HG03108 (cell line): ENCODE measurements at regions not wholly inside any gene's neighbourhood (a gene's known extent, or its start where the extent isn't known, plus 50 kb on each side); places are given as distances from the start of the nearest gene placed in this dataset.

Experiments used
- ATAC-seq: cut with Tn5 transposase; IDR thresholded peaks from one replicate; pipeline ENCODE4 v1.9.1; 2021; ENCODE audit warnings: moderate library complexity; ENCODE audit not compliant: unreplicated experiment

- ATAC-seq = no peak
Observed at GRCh38 chrX:40282946-40283660, 185.3 kb upstream of the BCOR start.

DNA sequence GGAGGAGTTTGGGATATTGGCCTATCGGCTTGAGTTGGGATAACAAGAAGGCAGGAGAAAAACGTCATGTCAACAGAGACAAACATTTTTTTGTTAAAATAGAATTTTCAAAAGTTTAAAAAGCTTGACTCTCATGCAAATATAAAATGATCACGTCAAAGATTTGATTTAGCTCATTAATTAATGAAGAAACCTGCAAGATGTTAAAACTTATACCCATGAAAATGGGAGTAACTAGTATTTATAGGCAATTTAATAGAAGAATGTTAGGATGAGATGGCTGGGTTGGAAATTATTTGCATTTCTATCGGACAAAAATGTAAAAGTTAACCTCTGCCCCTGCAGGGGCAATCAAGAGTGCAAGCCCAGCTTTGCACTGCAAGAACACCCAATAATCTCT is 184.6 kb upstream of the BCOR start:
- no peak for ATAC-seq

- ATAC-seq = no peak
Observed at GRCh38 chrX:40281336-40282005, 183.7 kb upstream of the BCOR start.

DNA sequence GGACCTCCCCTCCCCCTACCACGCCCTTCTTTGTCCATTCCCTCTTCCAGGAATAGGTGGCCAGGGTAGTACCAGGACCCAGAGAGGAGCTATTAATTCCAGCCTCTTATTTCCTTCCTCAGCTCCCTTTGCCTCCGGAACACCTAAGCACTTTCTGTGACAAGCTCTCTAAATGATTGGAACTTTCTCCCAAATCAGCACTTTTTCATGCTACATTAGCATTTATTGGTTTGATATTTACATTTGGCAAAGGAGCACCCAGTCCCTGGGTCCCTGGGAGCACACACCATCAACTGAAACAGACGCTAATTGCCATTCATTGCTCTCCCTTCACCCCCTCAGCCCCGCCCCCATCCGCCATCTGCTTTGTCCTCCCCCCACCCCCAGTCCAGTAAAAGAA is 182.0 kb upstream of the BCOR start:
- ATAC-seq = no peak

- ATAC-seq = no peak
Observed at GRCh38 chrX:40279091-40279430, 181.3 kb upstream of the BCOR start.

DNA sequence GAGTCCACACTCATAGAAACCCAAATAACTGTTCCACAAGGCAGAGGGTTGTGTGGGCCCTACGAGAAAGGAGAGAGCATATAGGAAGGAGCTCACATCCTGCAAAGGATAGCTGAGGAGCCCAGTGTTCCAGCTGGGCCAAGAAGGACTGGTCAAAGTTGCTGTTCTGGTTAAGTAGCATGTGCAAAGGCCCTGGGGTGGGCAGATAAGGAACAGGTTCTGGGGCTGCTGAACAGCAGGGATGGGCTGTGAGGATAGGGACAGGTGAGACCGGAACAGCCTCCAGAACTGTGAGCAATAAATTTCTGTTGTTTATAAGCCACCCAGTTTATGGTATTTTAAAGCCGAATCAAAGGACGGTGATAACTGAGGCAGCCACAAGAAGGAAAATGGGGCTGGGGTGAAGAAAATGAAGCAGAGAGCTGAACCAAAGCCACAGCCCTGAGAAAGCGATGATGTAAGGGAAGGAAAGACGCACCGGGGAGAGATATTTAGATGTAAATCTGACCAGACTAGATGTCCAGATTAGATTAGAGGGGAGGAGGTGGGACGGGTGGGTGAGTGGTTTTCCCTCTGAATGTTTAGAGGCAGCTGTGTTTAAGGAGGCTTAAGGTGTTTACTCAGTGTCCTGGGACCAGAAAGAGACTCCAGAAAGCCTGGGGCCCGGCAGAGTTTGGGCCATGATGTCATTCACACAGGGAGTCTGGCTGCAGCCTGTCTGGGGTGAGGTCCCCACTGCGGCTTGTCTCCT is 180.8 kb upstream of the BCOR start:
- ATAC-seq = no peak

GRCh38 chrX:40277672-40278071 is 179.9 kb upstream of the BCOR start:
- no peak for ATAC-seq

- no peak for ATAC-seq
Observed at GRCh38 chrX:40273356-40274050, 175.7 kb upstream of the BCOR start.

- no peak for ATAC-seq
Observed at GRCh38 chrX:40272776-40273175, 175.0 kb upstream of the BCOR start.

DNA sequence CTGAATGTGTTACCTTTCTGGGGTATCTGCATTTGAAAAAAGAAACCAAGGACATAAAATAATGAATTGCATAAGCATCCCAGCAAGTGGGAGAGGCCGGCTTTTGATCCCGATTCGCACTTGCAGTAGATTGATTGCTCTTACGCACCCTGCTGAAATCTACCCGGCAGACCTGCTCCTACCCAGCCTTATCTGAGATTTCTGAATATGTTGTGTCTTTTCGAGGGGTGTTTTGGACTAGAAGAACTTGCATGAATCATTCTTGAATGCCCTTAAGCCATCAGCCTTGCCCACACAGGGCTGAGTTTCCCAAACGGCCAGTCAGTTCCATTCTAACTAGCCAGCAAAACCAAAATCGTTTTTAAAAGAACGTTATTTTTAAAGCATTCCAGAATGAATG is 174.4 kb upstream of the BCOR start:
- no peak for ATAC-seq

DNA sequence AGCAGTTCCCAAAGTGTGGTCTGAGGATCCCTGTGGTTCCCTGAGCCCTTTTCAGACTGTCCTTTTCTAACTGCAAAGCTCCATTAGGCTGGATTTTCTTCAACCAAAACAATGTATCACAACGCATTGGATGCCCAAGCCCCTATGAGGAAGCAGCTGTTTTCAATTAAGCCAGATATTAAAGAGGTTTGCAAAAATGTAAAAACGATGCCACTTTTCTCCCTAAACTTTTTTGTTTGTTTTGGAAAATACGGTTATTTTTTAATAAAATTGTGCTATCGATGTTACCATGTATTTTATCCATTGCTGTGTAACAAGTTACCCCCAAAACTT is 170.4 kb upstream of the BCOR start:
- ATAC-seq = no peak

DNA sequence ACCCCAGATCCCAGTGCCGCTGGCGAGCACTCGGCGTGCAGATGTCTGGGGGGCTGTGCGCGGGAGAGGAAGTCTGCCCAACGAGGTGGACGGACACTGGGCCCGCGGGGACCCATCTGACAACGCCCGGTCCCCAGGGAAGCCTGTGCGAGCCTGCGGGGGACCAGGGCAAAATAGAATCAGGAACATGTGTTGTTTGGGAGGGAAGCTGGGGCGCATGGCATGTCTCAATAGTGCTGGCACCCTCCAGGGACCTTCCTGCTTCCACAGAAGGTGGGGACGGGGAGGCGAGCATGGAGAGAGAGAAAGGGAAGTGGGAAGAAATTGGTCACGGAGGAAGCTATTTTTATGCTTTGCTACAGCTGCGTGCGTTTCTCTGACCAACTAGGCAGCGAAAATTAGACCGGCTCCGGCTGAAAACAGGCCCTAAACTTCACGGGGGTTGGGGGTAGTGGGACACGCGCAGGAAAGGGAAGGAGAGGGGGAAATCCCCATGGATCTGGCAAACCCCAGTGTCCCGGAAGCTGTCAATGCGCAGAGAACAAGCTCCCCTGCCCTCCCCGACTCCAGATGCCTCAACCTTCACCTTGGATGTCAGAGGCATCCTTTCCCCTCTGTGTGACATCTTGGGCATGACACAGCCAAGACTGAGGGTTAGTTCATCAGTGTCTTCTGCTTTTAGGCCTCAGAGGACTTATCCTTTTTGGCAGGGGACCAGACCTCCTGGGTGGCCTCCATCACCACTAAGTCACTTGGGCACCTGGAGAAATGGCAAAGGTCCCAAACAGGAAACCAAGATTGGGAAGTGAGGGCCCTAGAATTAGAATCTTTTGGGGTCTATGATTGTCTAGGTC is 169.8 kb upstream of the BCOR start:
- ATAC-seq = no peak

GRCh38 chrX:40266490-40267333 is 169.0 kb upstream of the BCOR start:
- ATAC-seq = no peak

DNA sequence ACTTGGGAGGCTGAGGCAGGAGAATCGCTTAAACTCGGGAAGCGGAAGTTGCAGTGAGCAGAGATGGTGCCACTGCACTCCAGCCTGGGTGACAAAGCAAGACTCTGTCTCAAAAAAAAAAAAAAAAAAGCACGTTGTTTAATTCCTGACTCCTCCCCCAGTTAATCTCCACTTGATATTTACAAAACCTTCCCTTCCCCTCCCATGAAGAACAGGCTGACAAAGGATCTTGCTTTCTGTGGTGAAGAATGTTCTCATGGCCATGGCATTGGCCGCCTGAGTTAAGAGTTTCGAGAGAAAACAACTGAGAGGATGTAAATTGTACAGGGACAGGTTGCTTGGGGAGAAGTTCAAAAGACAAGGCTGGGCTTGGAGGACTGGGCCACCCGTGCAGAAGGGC is 168.2 kb upstream of the BCOR start:
- ATAC-seq = no peak

DNA sequence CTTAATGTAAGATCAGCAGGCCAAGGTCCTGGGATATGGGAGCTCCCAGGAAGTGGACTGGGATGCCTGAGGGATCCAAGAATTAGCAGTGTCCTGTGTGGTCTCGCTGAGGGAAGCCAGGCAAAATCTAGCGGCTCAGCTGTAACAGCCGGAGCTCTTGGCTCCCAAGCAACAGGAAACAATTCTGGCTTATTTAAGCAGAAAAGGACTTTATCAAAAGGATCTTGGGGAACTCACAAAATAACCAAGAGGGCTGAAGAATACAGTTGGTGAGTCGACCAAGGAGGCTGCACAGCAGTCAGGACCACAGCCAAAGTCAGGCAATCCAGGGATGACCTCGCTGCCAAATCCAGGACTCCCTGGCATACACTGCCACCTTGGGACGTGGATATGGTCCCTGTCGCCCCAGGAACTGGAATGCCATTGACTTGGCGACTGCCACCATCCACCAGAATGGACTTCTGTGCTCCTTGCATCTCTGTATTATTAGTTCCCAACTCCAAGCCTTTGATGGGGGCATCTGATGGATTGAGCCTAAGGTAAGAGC is 165.3 kb upstream of the BCOR start:
- no peak for ATAC-seq

DNA sequence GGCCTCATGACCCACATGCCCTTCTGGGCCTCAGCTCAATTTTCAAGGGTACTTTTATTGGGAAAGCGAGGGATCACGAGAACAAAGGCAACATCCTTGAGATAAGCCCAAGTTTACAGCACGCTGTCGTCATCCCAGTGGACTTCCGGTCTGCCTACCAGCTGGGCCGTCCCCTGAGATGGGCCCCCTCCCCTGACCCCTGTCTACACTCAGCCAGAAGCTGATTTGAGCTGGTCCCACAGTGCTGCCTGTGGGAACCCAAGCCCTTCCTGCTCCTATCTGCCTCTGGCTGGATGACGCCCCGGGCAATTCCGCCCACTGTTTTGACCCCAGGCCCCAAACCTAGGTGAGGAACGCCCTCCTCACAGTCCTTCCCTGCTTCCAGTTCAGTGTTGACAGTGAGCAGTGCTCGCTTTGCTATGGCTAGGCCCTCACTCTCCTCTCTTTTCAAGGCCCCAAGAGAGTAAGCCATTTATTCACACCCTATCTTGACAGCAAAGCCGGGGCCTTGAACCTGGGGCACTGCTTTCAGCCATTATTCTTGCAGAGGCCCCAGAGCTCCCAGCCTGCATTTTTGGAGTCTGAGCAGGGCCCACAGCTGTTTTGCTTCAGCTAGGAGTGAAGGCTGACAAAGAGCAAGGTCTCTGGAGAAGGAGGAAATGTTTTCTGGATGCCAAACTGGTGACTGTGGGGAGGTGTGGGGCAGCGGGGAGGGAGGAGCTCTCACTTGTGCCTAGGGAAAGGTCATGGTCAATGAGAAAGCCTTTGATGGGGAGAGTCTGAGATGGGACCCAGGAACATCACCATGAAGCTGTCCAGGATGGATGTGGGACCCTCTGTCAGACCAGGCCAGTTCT is 164.6 kb upstream of the BCOR start:
- no peak for ATAC-seq

GRCh38 chrX:40261833-40262156 is 164.0 kb upstream of the BCOR start:
- no peak for ATAC-seq

GRCh38 chrX:40260146-40260747 is 162.5 kb upstream of the BCOR start:
- no peak for ATAC-seq
